UCSD-AML1 (cell line): ENCODE measurements at regions not wholly inside any gene's neighbourhood (a gene's known extent, or its start where the extent isn't known, plus 50 kb on each side); places are given as distances from the start of the nearest gene placed in this dataset.

Experiments used
- DNase-seq: peaks from one replicate; lab custom pipeline; 2025; ENCODE audit not compliant: unreplicated experiment; lab: John Stamatoyannopoulos, UW

GRCh38 chr1:192943522-192943921 lies 115.6 kb downstream of the UCHL5 start:
- no peak for DNase-seq

GRCh38 chr1:192945390-192946130 lies 113.6 kb downstream of the UCHL5 start:
- DNase-seq, result no peak

GRCh38 chr1:192949783-192950182 lies 109.4 kb downstream of the UCHL5 start:
- DNase-seq, result peak; percentile 7

GRCh38 chr1:192950926-192951325 lies 108.2 kb downstream of the UCHL5 start:
- DNase-seq, result no peak

- DNase-seq, result peak; percentile 12
Measured at GRCh38 chr1:192951691-192952460, 107.3 kb downstream of the UCHL5 start.

- DNase-seq, result no peak
Measured at GRCh38 chr1:192952646-192953045, 106.5 kb downstream of the UCHL5 start.

- no peak for DNase-seq
Measured at GRCh38 chr1:192954705-192955265, 104.4 kb downstream of the UCHL5 start.

GRCh38 chr1:192958350-192958749 lies 100.8 kb downstream of the UCHL5 start:
- no peak for DNase-seq

GRCh38 chr1:192958871-192959270 lies 100.3 kb downstream of the UCHL5 start:
- DNase-seq, result no peak

- no peak for DNase-seq
Measured at GRCh38 chr1:192959657-192960186, 99.4 kb downstream of the UCHL5 start.
